HAP-1 (cell line): ENCODE measurements at regions not wholly inside any gene's neighbourhood (a gene's known extent, or its start where the extent isn't known, plus 50 kb on each side); places are given as distances from the start of the nearest gene placed in this dataset.
"Not testable (repeated sequence)": the region's sequence is repeated elsewhere in the genome, so short reads cannot be mapped to it uniquely, and the experiment has no call there.

ENCODE experiments used
- DNase-seq, 2 experiments: peaks; one replicate each; pipeline ENCODE4 v3.0.0-alpha.2; 2016 to 2020; ENCODE audit warnings: low spot score in 2 of 2
- H3K27me3 ChIP-seq: fragments of 250-450 bp; sonication (Bioruptor Pico); 2 replicates; pipeline ENCODE4 v1.5.1; 2020; ENCODE audit warnings: low read depth, mild to moderate bottlenecking, moderate library complexity
- H3K36me3 ChIP-seq: fragments of 250-450 bp; sonication (Bioruptor Pico); replicated peaks from 2 replicates; pipeline ENCODE4 v1.5.1; 2020; ENCODE audit warnings: mild to moderate bottlenecking
- H3K4me1 ChIP-seq: fragments of 250-450 bp; sonication (Bioruptor Pico); 2 replicates; pipeline ENCODE4 v1.5.1; 2020; ENCODE audit warnings: mild to moderate bottlenecking
- H3K4me3 ChIP-seq: fragments of 250-450 bp; sonication (Bioruptor Pico); 2 replicates; pipeline ENCODE4 v1.5.1; 2020; ENCODE audit warnings: mild to moderate bottlenecking, moderate library complexity
- H3K9me3 ChIP-seq: fragments of 250-450 bp; sonication (Bioruptor Pico); 2 replicates; pipeline ENCODE4 v1.5.1; 2020; ENCODE audit warnings: mild to moderate bottlenecking, moderate library complexity
- in situ Hi-C: fragments of 300-500 bp; cut with MboI; formaldehyde crosslinking; loops from 3 replicates; pipeline ENCODE4 v1.14.3; 2020; ENCODE audit warnings: low sequenced_read_pairs, inconsistent platforms, mixed read lengths

DNA sequence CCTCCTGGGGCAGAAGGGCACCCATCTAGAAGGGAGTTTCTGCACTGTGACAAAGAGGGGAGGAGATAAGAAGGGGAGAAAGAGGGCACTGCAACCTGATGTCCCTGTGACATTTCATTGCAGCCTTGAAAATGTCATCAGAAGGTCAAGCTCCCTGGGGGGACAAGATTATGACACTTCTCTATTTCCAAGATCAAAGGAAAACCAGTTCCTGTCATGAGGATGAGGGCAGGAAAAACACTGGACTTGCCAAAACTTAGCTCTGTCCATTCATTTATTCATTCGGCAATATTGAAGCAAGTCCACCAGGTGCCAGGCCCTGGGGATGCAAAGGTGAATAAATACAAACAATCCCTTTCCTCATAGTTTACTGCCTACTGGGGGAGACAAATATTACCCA lies 138.4 kb upstream of the CDKN3 start:
- no peaks in the 10 kb centered on the region for H3K36me3 ChIP-seq
- peaks cover 5% of the 10 kb centered on the region; the same call in 1 of the 2 replicates for H3K4me1 ChIP-seq
- H3K27me3 ChIP-seq: peaks cover 15% of the 10 kb centered on the region
- no peak overlapping the region for H3K4me3 ChIP-seq
- in situ Hi-C loops: no loop called here
- no peaks in the 10 kb centered on the region for H3K9me3 ChIP-seq
- no peak for DNase-seq

DNA sequence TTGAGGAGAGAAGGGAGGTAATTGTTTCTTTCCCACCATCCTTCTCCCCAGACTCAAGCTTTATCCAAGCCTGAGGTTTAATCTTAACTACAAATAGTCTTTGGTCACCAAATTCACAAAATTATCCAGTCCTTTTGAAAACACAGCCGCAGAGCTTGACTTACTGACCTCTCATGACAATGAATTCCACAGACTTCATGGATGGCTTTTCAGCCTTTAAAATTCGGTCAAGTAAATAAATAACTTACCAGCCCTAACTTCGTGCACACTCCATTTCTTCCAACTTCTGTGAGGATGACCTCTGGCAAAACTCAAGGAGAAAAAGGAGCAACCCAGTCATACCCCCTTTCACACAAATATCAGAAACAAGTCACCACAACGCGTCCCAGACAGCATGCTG lies 137.0 kb upstream of the CDKN3 start:
- no peaks in the 10 kb centered on the region for H3K36me3 ChIP-seq

DNA sequence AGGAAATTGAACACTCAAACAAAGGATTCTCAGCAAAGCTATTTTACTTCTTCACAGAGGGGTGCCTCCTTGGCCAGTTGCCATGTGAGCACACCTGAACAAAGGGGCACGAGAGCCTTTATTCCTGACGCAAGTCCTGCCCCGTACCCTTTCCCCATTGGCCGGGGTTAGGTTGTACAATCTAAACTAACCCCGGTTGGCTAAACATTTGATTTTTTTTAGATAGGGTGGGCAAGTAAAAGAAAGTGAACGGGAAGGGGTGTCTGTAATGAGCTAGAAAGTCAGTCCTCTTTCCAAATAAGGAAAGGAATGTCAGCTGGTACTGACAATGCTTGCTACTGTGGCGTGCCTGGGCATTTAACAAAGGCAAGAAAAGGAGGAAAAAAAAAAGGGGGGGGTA lies 135.5 kb upstream of the CDKN3 start:
- Histone ChIP-seq H3K36me3 (no peaks in the 10 kb centered on the region), H3K4me3 (no peak overlapping the region), H3K4me1 (peaks cover 5% of the 10 kb centered on the region; the same call in 1 of the 2 replicates), H3K27me3 (peaks cover 23% of the 10 kb centered on the region), H3K9me3 (no peaks in the 10 kb centered on the region)
- in situ Hi-C loops: no loop called here
- DNase-seq: no peak

More for the DNA sequence above, 137.0 kb upstream of the CDKN3 start:
- Histone ChIP-seq H3K4me1 (peaks cover 5% of the 10 kb centered on the region; the same call in 1 of the 2 replicates), H3K27me3 (peaks cover 15% of the 10 kb centered on the region), H3K4me3 (no peak overlapping the region), H3K9me3 (no peaks in the 10 kb centered on the region)
- no peak for DNase-seq
- in situ Hi-C loops: no loop called here

DNA sequence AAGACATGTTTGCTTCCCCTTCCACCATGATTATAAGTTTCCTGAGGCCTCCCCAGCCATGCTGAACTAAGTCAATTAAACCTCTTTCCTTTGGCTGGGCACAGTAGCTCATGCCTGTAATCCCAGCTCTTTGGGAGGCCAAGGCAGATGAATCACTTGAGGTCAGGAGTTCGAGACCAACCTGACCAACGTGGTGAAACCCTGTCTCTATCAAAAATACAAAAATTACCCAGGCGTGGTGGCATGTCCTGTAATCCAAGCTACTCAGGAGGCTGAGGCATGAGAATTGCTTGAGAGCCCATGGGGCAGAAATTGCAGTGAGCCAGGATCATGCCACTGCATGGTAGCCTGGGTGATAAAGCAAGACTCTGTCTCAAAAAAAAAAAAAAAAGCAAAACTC lies 130.2 kb upstream of the CDKN3 start:
- DNase-seq, in situ Hi-C loops, H3K4me3 ChIP-seq, H3K36me3 ChIP-seq, H3K4me1 ChIP-seq, H3K9me3 ChIP-seq: not testable (repeated sequence)
- H3K27me3 ChIP-seq: peaks cover 21% of the 10 kb centered on the region

DNA sequence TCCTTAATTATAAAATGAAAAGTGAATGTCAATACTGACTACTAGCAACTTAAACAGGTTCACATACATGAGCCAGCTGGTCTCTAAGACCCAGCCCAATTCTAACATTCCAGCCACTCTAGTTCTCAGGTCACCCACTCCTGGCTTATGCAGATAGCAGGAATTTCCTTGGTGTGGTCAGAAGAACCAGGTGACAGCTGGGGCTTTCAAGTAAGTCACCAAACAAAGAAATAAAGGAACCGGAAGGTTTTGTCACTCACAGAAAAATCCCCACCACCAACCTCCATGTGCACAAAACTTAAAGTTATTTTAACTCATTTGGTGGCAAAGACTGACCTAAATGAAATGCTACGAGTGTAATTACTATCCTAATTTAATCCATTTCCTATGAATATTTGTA lies 129.6 kb upstream of the CDKN3 start:
- in situ Hi-C loops: no loop called here
- Histone ChIP-seq H3K36me3 (no peaks in the 10 kb centered on the region), H3K27me3 (peaks cover 21% of the 10 kb centered on the region), H3K9me3 (no peaks in the 10 kb centered on the region), H3K4me3 (no peak overlapping the region), H3K4me1 (no peaks in the 10 kb centered on the region)
- DNase-seq: no peak

DNA sequence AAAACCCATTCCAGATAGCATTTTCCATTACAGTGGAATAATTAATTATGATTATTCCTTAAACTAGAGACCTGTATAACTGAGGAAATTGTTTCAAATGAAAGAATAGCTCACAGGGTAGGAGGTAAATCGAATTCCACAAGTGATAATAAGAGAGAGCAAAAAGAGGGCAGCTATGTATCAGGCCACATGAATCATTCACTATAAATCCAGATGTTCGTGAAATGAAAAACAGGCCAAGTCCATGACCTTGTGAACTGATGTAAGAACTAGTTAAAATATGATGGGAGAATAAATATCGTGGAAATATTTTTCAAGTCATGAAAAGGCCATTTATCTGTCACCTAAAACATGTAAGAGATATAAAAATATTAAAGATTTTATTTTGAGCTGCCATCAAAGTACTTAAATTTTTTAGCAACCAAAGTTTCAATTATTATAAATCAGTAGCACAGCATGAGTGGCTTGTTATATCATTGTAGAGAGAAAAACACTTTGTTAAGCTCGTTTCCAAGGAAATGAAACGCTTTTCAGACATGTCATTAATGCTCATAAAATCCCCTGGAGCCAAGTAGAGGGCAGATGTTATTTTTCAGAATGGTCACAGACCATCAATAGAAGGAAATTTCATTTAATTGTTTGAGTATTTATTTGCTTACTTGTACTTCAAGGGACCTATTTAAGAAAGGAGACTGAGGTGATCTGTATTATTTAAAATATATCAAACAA lies 120.6 kb upstream of the CDKN3 start:
- H3K4me3 ChIP-seq: no peak overlapping the region
- no peaks in the 10 kb centered on the region for H3K36me3 ChIP-seq
- H3K4me1 ChIP-seq: no peaks in the 10 kb centered on the region
- H3K27me3 ChIP-seq: peaks cover 3% of the 10 kb centered on the region; the same call in 1 of the 2 replicates
- in situ Hi-C loops: no loop called here
- H3K9me3 ChIP-seq: no peaks in the 10 kb centered on the region
- DNase-seq: no peak

DNA sequence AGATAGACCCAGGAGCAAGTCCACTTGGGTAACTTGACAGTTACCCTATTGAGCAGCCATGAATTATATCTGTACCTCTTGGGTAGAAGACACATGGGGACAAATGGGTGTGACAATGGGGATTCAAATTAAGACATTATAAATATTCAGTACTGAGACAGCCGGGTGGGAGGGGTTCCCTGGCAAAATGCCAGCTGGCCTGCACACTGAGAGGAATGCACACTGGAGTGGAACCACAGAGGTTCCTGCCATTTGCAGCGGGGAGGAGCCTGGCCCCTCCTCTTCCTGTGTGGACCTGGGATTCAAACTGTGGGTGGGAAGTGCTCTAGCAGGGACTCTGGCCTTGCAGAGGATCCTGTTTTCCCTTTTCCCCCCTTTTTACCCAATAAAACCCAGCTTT lies 118.7 kb upstream of the CDKN3 start:
- Histone ChIP-seq H3K27me3 (peaks cover 3% of the 10 kb centered on the region; the same call in 1 of the 2 replicates), H3K4me1 (no peaks in the 10 kb centered on the region), H3K4me3 (no peak overlapping the region), H3K9me3 (no peaks in the 10 kb centered on the region), H3K36me3 (no peaks in the 10 kb centered on the region)
- in situ Hi-C loops: no loop called here
- DNase-seq: peak in 1 of 2 experiments; percentile 15

DNA sequence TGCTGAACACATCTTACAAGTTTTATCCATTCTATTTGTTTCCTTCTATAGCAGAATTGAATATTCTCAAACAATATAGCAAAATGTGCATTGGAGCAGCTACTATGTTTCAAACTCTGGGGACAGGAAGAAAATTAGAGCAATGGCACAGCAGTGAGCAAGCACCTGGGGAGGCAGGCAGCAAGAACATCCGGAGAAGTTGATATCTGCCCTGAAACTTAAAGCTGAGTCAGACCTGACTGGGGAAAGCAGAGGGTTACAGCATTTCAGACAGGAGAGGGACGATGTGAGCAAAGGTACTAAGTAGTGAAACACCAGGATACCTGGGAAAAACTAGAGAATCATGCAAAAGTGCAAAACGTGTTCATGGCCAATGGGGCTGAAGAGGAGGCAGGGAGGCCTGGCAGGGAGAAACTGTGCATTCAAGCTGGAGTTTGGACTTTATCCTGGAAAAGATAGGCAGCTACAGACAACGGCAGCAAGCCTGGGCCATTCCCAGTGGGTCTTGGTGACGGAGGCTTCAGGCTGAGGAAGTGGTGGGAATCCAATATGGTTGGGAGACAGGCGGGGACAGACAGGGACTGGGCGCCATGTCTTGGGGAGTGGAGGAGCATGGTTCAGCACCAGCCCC lies 118.0 kb upstream of the CDKN3 start:
- no peaks in the 10 kb centered on the region for H3K36me3 ChIP-seq
- no peaks in the 10 kb centered on the region for H3K9me3 ChIP-seq
- in situ Hi-C loops: no loop called here
- H3K4me1 ChIP-seq: no peaks in the 10 kb centered on the region
- no peak for DNase-seq
- peaks cover 3% of the 10 kb centered on the region; the same call in 1 of the 2 replicates for H3K27me3 ChIP-seq
- H3K4me3 ChIP-seq: no peak overlapping the region

DNA sequence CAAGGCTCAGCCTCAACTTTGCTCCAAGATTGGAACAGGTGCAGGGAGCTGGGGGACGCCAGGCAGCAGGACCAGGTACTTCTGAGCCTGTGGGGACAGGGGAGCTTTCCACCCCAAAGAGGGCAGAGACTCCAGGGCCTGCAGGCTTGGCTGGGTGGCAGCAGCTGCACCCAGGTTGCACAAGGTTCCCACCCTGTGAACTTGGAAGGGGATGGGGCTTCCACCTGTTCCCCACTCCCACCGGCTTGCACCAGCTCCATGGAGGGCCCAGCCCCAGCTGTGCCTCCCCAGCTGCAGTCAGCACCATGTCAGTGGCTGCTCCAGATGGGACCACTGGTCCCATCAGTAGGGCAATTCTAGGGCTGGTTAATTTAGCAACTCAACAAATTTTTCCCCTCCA lies 114.0 kb upstream of the CDKN3 start:
- Histone ChIP-seq H3K4me3 (no peak overlapping the region), H3K4me1 (no peaks in the 10 kb centered on the region), H3K27me3 (no peaks in the 10 kb centered on the region), H3K9me3 (no peaks in the 10 kb centered on the region), H3K36me3 (no peaks in the 10 kb centered on the region)
- in situ Hi-C loops: no loop called here
- DNase-seq: no peak

DNA sequence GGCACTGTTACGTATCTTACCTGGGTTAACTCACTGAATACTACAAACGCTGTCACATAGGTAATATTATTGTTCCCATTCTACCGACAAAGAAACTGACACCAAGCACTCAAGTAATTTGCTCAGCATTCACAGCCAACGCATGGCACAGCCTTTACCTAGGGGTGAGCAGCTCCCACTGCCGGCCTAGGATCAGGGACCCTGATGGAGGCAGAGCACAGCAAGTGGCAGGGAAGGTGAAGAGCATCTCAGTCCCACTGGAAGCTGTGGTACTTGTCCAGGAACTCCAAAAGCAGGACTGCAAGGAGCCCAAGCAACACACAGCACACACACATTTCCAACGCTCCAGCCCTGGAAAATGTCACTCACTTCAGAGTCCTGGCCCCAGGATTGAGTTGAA lies 111.8 kb upstream of the CDKN3 start:
- in situ Hi-C loops: no loop called here
- Histone ChIP-seq H3K4me3 (no peak overlapping the region), H3K27me3 (no peaks in the 10 kb centered on the region), H3K9me3 (no peaks in the 10 kb centered on the region), H3K4me1 (no peaks in the 10 kb centered on the region), H3K36me3 (no peaks in the 10 kb centered on the region)
- no peak for DNase-seq

DNA sequence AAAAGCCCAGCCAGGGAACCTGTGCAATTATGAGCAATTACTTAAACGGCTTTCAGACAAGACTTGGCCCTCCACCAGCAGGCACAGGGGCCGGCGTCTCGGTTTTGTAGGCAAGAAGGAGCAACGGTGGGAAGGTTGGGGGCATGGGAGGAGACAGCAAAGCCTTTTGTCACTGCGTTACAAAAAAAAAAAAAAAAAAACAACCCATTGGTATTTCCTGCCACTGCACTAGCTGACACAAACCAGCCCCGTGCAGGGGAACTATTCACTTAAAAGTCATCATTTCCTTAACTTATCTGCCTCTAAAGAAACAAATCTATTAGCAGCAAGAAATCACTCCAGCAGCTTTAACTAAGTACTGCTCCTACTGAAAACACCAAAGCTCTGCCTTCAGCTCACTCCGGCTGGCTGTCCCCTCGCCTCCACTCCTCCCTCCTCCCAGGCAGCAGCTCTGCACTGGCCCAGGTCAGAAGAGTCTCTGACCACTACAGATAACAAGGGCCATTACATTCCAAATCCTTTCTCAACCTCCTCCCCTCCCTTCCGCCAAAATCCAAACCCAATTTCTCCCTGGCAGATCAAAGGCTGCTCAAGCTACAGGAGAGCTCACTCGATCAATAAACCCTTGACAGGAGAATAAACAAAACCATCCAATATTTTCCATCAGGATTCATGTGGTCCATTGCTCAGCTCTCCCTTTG lies 105.2 kb upstream of the CDKN3 start:
- H3K36me3 ChIP-seq: no peaks in the 10 kb centered on the region
- H3K4me3 ChIP-seq: no peak overlapping the region
- H3K9me3 ChIP-seq: no peaks in the 10 kb centered on the region
- in situ Hi-C loops: no loop called here
- DNase-seq: no peak
- peaks cover 7% of the 10 kb centered on the region; the same call in 1 of the 2 replicates for H3K27me3 ChIP-seq
- no peaks in the 10 kb centered on the region for H3K4me1 ChIP-seq

DNA sequence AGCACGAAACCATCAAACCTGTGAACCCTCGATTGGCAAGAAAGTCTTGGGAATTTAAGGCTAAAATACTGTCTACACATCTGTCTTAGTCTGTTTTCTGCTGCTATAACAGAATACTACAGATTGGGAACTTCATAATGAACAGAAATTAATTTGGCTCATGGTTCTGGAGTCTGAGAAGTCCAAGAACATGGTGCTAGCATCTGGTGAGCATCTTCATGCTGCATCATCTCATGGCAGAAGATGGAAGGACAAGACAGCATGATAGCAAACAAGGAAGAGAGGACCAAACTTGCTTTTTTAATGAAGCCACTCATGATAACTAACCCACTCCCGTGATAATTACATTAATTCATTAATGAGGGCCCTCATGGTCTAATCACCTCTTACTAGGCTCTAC lies 102.0 kb upstream of the CDKN3 start:
- Histone ChIP-seq H3K9me3 (no peaks in the 10 kb centered on the region), H3K4me1 (no peaks in the 10 kb centered on the region), H3K4me3 (no peak overlapping the region), H3K36me3 (no peaks in the 10 kb centered on the region), H3K27me3 (peaks cover 14% of the 10 kb centered on the region)
- DNase-seq: no peak
- in situ Hi-C loops: no loop called here

DNA sequence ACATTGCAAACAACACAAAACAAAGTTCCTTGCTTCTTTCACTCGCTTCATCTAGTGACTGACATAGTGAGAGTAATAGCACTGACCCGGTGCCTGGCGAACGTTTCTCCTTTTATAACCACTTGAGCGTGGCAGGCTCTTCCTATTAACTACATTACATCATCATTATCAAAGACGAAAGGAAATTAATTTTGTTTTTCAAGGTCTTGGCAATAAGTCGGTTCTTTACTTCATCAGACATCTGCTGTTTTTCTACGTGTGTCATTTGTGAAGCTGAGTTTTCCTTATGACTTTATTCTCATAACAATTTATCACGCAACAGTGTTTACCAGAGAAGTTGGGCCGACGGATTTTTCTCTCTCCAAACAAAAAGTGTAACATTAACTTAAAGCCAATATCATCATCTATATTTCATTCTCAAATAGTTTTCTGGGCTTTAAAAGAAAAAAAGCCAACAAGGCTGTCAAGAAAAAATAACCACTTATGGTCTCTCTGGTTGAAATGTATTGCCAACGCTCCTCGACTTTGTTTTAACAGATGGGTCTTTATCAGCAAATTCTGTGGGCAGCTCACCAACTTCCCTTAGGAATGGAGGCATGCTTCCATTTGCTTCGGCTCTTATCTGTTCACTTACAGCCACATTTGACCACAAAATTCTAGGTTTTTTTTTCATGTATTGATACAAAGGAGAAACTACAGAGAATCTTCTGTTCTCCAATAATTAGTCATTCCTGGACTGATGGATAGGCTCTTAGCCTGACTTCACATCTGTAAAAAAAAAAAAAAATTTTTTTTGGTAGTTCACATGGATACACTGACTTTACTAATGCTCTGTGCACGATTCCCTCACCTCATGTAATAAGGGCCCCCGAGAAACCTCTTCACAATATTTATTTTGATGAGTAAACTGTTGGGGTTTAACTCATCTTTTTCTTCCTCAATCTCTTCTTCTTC lies 97.1 kb upstream of the CDKN3 start:
- H3K9me3 ChIP-seq: no peaks in the 10 kb centered on the region
- peaks cover 7% of the 10 kb centered on the region; the same call in 1 of the 2 replicates for H3K27me3 ChIP-seq
- H3K4me3 ChIP-seq: no peak overlapping the region
- in situ Hi-C loops: no loop called here
- H3K36me3 ChIP-seq: no peaks in the 10 kb centered on the region
- DNase-seq: no peak
- no peaks in the 10 kb centered on the region for H3K4me1 ChIP-seq
